ENCODE measurements at regions not wholly inside any gene's neighbourhood (a gene's known extent, or its start where the extent isn't known, plus 50 kb on each side); places are given as distances from the start of the nearest gene placed in this dataset.
"Not testable (repeated sequence)": the region's sequence is repeated elsewhere in the genome, so short reads cannot be mapped to it uniquely, and the experiment has no call there.

DNA sequence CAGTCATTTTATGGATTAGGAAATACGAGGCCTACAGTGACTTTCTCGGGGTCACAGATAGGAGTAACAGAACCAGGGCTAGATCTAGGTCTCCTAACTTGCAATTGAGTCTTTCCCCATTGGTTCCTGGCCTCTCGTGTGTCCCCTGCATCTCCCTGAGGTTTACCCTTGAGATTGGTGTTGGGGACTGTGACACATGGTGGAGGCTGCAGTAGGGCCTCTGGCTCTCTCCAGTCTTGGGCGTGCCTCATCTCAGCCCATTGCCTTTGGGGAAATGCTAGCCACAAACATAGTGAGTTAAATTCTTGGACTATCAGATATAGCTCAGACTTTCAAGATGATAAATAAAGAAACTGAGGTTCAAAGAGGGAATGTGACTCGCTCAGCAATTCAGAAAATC is 212.1 kb downstream of the KCNRG start:
- FAIRE-seq = no peak
- DNase-seq (ENCODE audit: insufficient read length, low spot score) = no peak
- TF ChIP-seq, protein P1, sequence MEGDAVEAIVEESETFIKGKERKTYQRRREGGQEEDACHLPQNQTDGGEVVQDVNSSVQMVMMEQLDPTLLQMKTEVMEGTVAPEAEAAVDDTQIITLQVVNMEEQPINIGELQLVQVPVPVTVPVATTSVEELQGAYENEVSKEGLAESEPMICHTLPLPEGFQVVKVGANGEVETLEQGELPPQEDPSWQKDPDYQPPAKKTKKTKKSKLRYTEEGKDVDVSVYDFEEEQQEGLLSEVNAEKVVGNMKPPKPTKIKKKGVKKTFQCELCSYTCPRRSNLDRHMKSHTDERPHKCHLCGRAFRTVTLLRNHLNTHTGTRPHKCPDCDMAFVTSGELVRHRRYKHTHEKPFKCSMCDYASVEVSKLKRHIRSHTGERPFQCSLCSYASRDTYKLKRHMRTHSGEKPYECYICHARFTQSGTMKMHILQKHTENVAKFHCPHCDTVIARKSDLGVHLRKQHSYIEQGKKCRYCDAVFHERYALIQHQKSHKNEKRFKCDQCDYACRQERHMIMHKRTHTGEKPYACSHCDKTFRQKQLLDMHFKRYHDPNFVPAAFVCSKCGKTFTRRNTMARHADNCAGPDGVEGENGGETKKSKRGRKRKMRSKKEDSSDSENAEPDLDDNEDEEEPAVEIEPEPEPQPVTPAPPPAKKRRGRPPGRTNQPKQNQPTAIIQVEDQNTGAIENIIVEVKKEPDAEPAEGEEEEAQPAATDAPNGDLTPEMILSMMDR (IDR thresholded peaks at IDR 0.05; ENCODE audit: insufficient read depth, missing control alignments) = no peak

DNA sequence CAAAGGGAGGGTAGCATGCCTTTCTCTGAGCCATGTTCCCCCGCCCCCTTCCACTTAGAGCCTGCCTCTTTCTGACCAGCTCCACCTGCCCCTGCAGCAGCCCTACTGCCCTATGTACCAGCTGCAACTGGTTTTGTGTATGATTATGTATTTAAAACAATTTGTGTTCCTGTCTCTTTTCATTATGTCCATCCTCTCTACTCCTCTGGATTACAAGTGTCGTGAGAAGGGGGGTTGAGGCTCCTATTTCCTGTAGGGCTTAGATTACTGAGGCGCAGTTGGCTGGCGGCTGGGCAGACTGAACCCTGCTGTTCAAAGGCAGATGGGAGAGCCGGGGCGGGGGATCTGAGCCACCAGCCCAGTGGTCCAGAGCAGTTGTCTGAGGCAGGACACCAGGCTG is 213.3 kb downstream of the KCNRG start:
- FAIRE-seq (no peak), DNase-seq (ENCODE audit: insufficient read length, low spot score) (no peak)
- TF ChIP-seq, protein P1 (IDR thresholded peaks at IDR 0.05; ENCODE audit: insufficient read depth, missing control alignments) = no peak

DNA sequence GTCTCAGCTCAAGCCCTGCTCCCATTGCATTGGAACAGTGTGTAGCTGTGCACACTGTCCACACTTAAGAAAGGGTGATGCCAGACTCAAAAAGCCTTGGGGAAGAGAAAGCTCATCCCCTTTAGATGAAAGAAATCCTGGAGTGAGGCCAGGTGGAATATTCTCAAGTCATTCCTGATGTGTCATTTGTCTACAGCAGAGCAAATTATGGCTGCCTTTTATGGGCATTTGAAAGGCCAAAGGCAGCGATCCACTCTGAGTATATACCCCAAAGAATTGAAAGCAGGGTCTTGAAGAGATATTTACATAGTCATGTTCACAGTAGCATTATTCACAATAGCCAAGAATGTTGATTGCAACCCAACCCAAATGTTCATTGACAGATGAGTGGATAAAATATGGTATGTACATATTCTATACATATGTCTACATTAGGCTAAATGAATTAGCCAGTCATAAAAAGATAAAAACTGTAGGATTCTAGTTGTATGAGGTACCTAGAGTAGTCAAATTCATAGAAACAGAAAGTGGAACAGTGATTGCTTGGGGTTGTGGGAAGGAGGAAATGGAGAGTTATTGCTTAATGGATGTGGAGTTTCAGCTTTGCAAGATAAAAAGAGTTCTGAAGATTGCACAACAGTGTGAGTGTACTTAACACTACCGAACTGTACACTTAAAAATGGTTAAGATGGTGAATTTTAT is 214.9 kb downstream of the KCNRG start:
- FAIRE-seq (no peak), DNase-seq (ENCODE audit: insufficient read length, low spot score) (no peak)
- TF ChIP-seq, protein P1 (IDR thresholded peaks at IDR 0.05; ENCODE audit: insufficient read depth, missing control alignments) = no peak

DNA sequence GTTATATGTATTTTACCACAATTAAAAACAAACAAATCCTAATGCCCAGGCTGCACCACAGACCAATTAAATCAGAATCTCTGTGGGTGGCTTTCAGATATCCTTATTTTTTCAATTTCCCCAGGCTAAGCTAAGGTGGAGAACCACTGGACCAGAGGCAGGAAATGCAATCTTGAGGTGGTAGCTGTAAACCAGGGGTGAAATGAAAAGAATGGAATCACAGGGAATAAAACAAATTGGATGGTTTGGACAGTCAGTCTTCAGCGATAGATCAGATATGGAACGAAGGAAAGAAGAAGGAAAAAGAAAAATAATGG is 215.4 kb downstream of the KCNRG start:
- no peak for FAIRE-seq
- TF ChIP-seq, protein P1 (IDR thresholded peaks at IDR 0.05; ENCODE audit: insufficient read depth, missing control alignments) = no peak
- DNase-seq (ENCODE audit: insufficient read length, low spot score) = no peak

DNA sequence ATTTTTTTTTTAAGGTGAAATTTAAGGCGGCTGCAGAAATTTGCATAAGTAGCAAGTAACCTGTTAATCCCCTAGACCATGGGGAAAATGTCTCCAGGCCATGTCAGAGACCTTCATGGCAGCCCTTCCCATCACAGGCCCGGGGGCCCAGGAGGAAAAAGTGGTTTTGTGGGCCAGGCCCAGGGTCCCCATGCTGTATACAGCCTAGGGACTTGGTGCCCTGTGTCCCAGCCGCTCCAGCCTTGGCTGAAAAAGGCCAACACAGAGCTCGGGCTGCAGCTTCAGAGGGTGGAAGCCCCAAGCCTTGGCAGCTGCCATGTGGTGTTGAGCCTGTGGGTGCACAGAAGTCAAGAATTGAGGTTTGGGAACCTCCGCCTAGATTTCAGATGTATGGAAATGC is 218.3 kb downstream of the KCNRG start:
- not testable (repeated sequence) for DNase-seq (ENCODE audit: insufficient read length, low spot score); FAIRE-seq

DNA sequence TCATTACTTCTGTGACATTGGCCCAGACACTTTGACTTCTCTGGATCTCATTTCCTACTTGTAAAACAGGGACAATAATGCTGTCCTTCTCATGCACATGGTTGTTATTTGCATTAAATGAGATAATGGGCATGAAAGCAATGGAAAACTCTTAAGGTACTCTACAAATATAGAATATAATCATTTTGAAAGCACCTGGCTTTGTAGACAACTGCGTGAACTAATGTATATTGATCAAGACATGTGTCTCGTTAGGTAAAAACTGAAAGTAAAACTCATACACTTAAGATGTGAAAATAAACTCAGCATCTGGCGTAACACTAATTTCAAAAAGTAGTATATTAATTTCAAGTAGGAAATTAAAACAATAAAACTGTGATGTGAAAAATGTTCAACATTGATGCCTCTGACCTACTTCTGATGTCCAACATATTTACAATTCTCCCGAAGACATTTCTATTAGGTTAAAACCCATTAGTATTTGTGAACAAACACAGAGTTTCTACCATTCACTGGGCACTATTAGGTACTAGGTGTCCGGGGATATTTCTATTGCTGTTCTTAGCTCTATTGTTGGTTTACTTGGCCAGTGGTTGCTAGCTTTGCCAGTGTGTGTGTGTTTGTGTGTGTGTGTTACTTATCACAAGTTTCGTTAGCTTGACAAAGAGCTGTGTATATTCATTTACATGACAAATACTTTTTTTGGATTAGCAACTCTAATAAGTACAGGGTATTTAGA is 220.5 kb downstream of the KCNRG start:
- TF ChIP-seq, protein P1 (IDR thresholded peaks at IDR 0.05; ENCODE audit: insufficient read depth, missing control alignments) = no peak
- FAIRE-seq (no peak), DNase-seq (ENCODE audit: insufficient read length, low spot score) (no peak)

DNA sequence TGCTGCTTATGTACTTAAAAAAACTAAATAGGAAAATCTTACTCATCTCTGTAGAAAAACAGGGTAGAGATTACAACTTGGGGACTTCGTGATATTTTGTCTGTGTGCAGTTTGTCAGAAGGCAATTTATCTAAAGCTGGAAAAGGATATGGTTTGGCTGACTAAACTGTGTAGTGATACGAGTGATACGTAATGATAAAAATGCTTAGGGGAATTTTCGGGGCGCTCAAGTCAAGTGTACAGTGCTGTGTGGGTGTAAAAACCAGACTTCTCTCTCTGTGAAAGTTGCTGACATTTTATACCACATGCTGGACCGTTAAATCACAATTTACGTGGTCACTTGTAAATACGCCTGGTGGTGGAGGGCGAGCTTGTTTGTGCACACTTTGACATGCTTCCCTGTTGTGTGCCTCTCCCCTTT is 221.7 kb downstream of the KCNRG start:
- TF ChIP-seq, protein P1 (IDR thresholded peaks at IDR 0.05; ENCODE audit: insufficient read depth, missing control alignments) = no peak
- FAIRE-seq = no peak
- no peak for DNase-seq (ENCODE audit: insufficient read length, low spot score)

Measured in D721Med (cell line).